Liver (tissue), 8 donors: ENCODE measurements at regions not wholly inside any gene's neighbourhood (a gene's known extent, or its start where the extent isn't known, plus 50 kb on each side); places are given as distances from the start of the nearest gene placed in this dataset.

Source experiments
- DNase-seq: peaks from one replicate; pipeline ENCODE4 v3.0.0-alpha.2; 2017; ENCODE audit warnings: low spot score
- H3K27ac ChIP-seq, 2 donors: one replicate each; pipeline ENCODE4 v1.7.0; 2013; ENCODE audit warnings: inconsistent platforms in 2 of 2, low read length in 2 of 2, control low read depth in 1 of 2, low read depth in 1 of 2, mild to moderate bottlenecking in 1 of 2
- H3K27me3 ChIP-seq, 4 donors: one replicate each; pipeline versions ENCODE4 v1.6.1 to v1.7.0; 2013; ENCODE audit warnings: low read length in 3 of 4, inconsistent platforms in 1 of 4, mild to moderate bottlenecking in 1 of 4, moderate library complexity in 1 of 4; ENCODE audit not compliant: control insufficient read depth in 4 of 4, insufficient read depth in 4 of 4
- H3K36me3 ChIP-seq, 4 donors: one replicate each; pipeline versions ENCODE4 v1.6.1 to v1.7.0; 2013; ENCODE audit warnings: low read length in 3 of 4, mild to moderate bottlenecking in 3 of 4, low read depth in 1 of 4, moderate library complexity in 1 of 4; ENCODE audit not compliant: control insufficient read depth in 4 of 4, insufficient read depth in 3 of 4
- H3K4me1 ChIP-seq, 4 donors: one replicate each; pipeline versions ENCODE4 v1.6.1 to v1.7.0; 2013; ENCODE audit warnings: low read length in 3 of 4, mild to moderate bottlenecking in 3 of 4, moderate library complexity in 1 of 4; ENCODE audit not compliant: control insufficient read depth in 4 of 4, insufficient read depth in 4 of 4
- H3K4me3 ChIP-seq, 3 donors: one replicate each; pipeline versions ENCODE4 v1.6.1 to v1.7.0; 2013; ENCODE audit warnings: low read length in 3 of 3, control low read depth in 1 of 3, low read depth in 1 of 3, mild to moderate bottlenecking in 1 of 3
- H3K9ac ChIP-seq, 2 donors: one replicate each; pipeline ENCODE4 v1.7.0; 2013; ENCODE audit warnings: low read length in 2 of 2, mild to moderate bottlenecking in 2 of 2, moderate library complexity in 2 of 2, control low read depth in 1 of 2, low read depth in 1 of 2
- H3K9me3 ChIP-seq, 4 donors: one replicate each; pipeline versions ENCODE4 v1.6.1 to v1.7.0; 2013; ENCODE audit warnings: low read length in 3 of 4; ENCODE audit not compliant: control insufficient read depth in 4 of 4
- CTCF ChIP-seq: fragments of 150-350 bp; IDR thresholded peaks from 2 replicates; pipeline ENCODE4 v1.5.1; 2017; ENCODE audit warnings: improper control_type of control experiment, low read depth, low read length; ENCODE audit not compliant: missing input control
- FOXA2 ChIP-seq: IDR thresholded peaks from 2 replicates; pipeline ENCODE4 v1.6.1; 2016; ENCODE audit warnings: antibody characterized with exemption
- HNF4A ChIP-seq, 2 donors: conservative IDR thresholded peaks; 2 replicates each; pipeline ENCODE4 v1.6.1; 2016; ENCODE audit warnings: antibody characterized with exemption in 2 of 2, mild to moderate bottlenecking in 2 of 2
- HNF4G ChIP-seq: IDR thresholded peaks from 2 replicates; pipeline ENCODE4 v1.6.1; 2016; ENCODE audit warnings: antibody characterized with exemption
- NR2F2 ChIP-seq: IDR thresholded peaks from 2 replicates; pipeline ENCODE4 v1.6.1; 2016; ENCODE audit warnings: antibody characterized with exemption
- RXRA ChIP-seq, 2 donors: IDR thresholded peaks; 2 replicates each; pipeline ENCODE4 v1.6.1; 2017 to 2018; ENCODE audit warnings: antibody characterized with exemption in 2 of 2, mild to moderate bottlenecking in 1 of 2
- ZBTB33 ChIP-seq: IDR thresholded peaks from 2 replicates; pipeline ENCODE4 v1.6.1; 2016; ENCODE audit warnings: antibody characterized with exemption
- WGBS: extraction: QIAGEN DNeasy Blood & Tissue Kit; methylation state at CpG from one replicate; pipeline ENCODE4 v1.1.7; 2013; 5-methylcytosine and 5-hydroxymethylcytosine counted together
- TF ChIP-seq, protein P1 (sequence below): IDR thresholded peaks from 2 replicates; pipeline ENCODE4 v1.6.1; 2016; ENCODE audit warnings: antibody characterized with exemption
- TF ChIP-seq, protein P2 (sequence below): IDR thresholded peaks from 2 replicates; pipeline ENCODE4 v1.6.1; 2016; ENCODE audit warnings: antibody characterized with exemption, mild to moderate bottlenecking
- donor health status: healthy.
- donor health status: healthy.
- donor health status: healthy.
- donor health status: healthy.
- donor health status: healthy.

DNA sequence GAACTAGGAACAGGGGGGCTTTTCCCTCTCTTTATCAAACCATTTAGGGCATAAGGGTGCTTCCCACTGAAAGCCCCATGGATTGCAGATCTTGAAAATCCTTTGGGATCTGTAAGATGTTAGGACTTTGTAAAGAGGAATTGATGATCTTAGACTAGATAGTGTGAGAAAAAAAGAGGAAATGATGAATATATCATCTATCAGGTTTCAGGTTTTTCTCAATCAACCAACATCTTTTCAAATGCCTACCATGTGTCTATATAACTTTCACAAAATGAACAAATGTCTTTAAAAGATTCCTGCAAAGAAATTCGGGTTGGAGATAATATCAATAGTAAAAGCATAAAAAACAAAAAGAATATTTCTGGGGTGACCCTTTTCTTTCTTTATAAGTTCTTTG is 50.1 kb downstream of the KCNC4 start:
- Histone ChIP-seq H3K36me3 (no peaks in the 10 kb centered on the region), H3K4me1 (no peaks in the 10 kb centered on the region), H3K9me3 (no peaks in the 10 kb centered on the region), H3K4me3 (no peak overlapping the region), H3K27ac (no peak overlapping the region), H3K27me3 (peaks cover 0 to 3% (median 0%) of the 10 kb centered on the region in 4 donors), H3K9ac (no peak overlapping the region)
- no peak for TF ChIP-seq FOXA2
- TF ChIP-seq, protein P1, sequence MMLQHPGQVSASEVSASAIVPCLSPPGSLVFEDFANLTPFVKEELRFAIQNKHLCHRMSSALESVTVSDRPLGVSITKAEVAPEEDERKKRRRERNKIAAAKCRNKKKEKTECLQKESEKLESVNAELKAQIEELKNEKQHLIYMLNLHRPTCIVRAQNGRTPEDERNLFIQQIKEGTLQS: no peak
- 61% methylated on average over 1 of the region's 1 CpG for WGBS
- no peak for DNase-seq

- H3K36me3 ChIP-seq: no peaks in the 10 kb centered on the region
Measured at GRCh38 chr1:110262296-110262695, 52.2 kb downstream of the KCNC4 start.

GRCh38 chr1:110262846-110263631 is 52.9 kb downstream of the KCNC4 start:
- WGBS: 72% methylated on average over 9 of the region's 9 CpGs
- H3K4me1 ChIP-seq: no peaks in the 10 kb centered on the region
- no peaks in the 10 kb centered on the region for H3K9me3 ChIP-seq
- H3K9ac ChIP-seq: no peak overlapping the region
- H3K36me3 ChIP-seq: no peaks in the 10 kb centered on the region
- H3K27ac ChIP-seq: no peak overlapping the region
- peaks cover 0 to 3% (median 0%) of the 10 kb centered on the region in 4 donors for H3K27me3 ChIP-seq
- H3K4me3 ChIP-seq: no peak overlapping the region
- DNase-seq: no peak
- TF ChIP-seq NR2F2 (peak; percentile 90), HNF4G (no peak), FOXA2 (no peak)

More at GRCh38 chr1:110262296-110262695, 52.2 kb downstream of the KCNC4 start:
- TF ChIP-seq HNF4A (conservative IDR thresholded peaks at IDR 0.05): no peak
- TF ChIP-seq HNF4G: no peak
- DNase-seq: no peak
- Histone ChIP-seq H3K9me3 (no peaks in the 10 kb centered on the region), H3K27me3 (peaks cover 0 to 3% (median 0%) of the 10 kb centered on the region in 4 donors), H3K9ac (no peak overlapping the region), H3K4me1 (no peaks in the 10 kb centered on the region), H3K4me3 (no peak overlapping the region), H3K27ac (no peak overlapping the region)
- WGBS: 93% methylated on average over 3 of the region's 3 CpGs

DNA sequence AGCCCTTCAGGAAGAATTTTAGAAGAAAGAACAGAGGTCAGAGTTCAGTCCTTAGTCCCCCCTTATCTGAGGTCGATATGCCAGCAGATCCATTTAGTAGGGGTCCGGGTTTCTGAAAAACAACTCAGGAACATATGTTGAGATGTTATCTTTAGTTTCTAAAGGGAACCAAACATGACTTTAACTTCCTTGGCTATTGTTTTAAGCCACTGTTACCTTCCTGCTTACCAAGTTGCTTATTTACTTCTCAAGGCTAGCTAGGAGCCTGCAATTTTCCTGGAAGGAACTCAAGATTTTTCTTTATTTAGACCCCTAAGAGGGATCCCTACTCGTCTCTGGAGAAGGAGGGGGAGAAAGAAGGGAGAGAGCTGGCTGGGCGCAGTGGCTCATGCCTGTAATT is 54.3 kb downstream of the KCNC4 start:
- Histone ChIP-seq H3K4me1 (no peaks in the 10 kb centered on the region), H3K9me3 (no peaks in the 10 kb centered on the region), H3K36me3 (no peaks in the 10 kb centered on the region), H3K27me3 (peaks cover 0 to 3% (median 0%) of the 10 kb centered on the region in 4 donors), H3K9ac (no peak overlapping the region), H3K4me3 (no peak overlapping the region), H3K27ac (no peak overlapping the region)
- no peak for TF ChIP-seq HNF4A (conservative IDR thresholded peaks at IDR 0.05)
- peak; percentile 90 for TF ChIP-seq NR2F2
- 43% methylated on average over 4 of the region's 4 CpGs for WGBS
- DNase-seq: no peak

DNA sequence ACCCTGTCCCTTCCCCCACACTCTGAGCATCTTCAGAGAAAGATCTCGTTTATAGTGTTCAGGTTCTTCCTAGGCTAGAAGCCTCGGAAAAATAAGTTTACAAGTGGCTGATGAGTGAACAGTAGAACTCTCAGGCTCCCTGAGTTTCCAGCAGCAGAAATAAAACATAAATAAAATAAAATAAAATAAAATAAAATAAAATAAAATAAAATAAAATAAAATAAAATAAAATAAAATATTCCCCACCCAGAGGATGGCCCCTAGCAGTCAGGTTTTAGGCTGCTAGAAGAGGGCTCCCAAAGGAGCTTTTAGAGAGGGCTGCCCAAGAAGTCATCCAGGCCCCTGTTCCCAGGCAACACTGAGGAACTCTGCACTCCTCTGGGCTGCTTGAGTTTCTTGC is 55.1 kb downstream of the KCNC4 start:
- no peak for DNase-seq
- no peak overlapping the region for H3K9ac ChIP-seq
- 89% methylated on average over 2 of the region's 2 CpGs for WGBS
- H3K36me3 ChIP-seq: no peaks in the 10 kb centered on the region
- peaks cover 0 to 3% (median 0%) of the 10 kb centered on the region in 4 donors for H3K27me3 ChIP-seq
- H3K27ac ChIP-seq: no peak overlapping the region
- no peak overlapping the region for H3K4me3 ChIP-seq
- H3K4me1 ChIP-seq: no peaks in the 10 kb centered on the region
- no peaks in the 10 kb centered on the region for H3K9me3 ChIP-seq
- TF ChIP-seq, protein P1: no peak
- TF ChIP-seq RXRA (IDR thresholded peaks at IDR 0.05) (no peak), CTCF (no peak), ZBTB33 (no peak)
- TF ChIP-seq, protein P2, sequence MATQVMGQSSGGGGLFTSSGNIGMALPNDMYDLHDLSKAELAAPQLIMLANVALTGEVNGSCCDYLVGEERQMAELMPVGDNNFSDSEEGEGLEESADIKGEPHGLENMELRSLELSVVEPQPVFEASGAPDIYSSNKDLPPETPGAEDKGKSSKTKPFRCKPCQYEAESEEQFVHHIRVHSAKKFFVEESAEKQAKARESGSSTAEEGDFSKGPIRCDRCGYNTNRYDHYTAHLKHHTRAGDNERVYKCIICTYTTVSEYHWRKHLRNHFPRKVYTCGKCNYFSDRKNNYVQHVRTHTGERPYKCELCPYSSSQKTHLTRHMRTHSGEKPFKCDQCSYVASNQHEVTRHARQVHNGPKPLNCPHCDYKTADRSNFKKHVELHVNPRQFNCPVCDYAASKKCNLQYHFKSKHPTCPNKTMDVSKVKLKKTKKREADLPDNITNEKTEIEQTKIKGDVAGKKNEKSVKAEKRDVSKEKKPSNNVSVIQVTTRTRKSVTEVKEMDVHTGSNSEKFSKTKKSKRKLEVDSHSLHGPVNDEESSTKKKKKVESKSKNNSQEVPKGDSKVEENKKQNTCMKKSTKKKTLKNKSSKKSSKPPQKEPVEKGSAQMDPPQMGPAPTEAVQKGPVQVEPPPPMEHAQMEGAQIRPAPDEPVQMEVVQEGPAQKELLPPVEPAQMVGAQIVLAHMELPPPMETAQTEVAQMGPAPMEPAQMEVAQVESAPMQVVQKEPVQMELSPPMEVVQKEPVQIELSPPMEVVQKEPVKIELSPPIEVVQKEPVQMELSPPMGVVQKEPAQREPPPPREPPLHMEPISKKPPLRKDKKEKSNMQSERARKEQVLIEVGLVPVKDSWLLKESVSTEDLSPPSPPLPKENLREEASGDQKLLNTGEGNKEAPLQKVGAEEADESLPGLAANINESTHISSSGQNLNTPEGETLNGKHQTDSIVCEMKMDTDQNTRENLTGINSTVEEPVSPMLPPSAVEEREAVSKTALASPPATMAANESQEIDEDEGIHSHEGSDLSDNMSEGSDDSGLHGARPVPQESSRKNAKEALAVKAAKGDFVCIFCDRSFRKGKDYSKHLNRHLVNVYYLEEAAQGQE: no peak
